HUDEP-2 (cell line): ENCODE measurements at regions not wholly inside any gene's neighbourhood (a gene's known extent, or its start where the extent isn't known, plus 50 kb on each side); places are given as distances from the start of the nearest gene placed in this dataset.

Experiments used
- DNase-seq, 76 experiments: peaks; one replicate each; lab custom pipeline; 2025; ENCODE audit not compliant: unreplicated experiment in 76 of 76; lab: John Stamatoyannopoulos, UW

DNA sequence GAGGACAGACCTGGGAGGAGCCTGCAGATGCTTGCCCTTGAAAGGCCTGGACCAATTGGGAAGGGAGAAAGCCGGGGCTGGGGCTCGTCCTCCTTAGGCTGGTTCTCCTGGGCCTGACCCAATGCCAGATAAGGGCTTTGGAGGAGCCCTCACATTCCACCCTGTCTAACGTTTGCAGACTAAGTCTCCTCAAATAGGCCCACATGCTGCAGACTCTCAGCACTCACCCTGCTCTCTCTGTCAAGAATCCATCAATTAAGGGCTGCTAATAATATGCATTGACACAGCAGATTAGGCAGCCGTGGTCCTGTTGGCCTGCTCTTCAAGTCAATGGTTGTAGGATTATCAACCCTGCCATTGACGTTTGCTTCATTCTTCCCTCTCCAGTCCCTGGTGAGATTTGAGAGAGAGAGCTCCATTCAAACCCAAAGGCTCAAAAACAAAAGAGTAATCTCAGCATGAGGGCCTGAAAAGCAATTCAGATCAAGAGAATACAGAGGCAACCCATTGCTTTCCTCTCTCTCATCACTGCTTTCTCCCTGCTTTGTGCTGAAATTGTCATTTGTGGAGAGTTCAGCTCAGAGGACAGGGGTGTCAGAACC, 167.6 kb downstream of the INSIG2 start:
- no peak for DNase-seq

DNA sequence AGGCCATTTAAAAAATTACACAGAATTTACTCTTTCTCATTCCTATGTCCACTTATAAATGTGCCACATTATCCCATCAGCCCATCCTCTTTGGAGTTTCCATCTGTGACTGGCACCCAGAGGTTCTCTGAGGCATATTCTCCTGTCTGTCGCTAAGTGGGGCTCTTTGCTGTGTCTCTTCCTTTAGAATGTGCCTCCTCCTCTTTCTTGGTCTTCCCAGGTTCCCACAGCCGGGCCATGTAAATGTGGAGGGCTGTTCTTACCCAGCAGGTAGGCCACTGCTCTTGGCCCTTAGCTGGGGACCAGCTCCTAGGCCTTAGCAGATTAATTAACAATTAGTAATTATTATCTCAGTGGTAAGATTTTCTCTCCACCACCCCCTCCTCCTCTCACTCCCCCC, 167.0 kb downstream of the INSIG2 start:
- DNase-seq, result no peak

DNA sequence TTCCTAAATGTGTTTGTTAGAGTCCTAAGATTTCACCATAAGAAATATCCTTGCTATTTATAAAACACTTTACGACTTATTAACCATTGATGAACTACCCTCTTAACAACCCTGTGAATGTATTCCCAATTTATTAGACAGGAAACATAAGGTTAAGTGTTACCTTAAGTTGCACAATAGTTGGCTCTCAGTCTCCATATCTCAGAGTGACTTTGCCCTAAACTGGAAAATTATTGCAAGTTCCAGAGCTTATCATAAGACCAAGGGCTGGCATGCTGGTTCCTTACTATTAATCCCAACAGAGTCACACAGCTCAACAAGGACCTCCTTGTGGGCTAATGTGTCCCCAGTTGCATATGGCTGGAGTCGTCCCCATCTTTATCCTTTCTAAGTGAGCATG, 165.8 kb downstream of the INSIG2 start:
- DNase-seq, result no peak

- DNase-seq, result no peak
Measured at GRCh38 chr2:118251427-118251826, 163.2 kb downstream of the INSIG2 start.

- no peak for DNase-seq
Measured at GRCh38 chr2:118250463-118250862, 162.2 kb downstream of the INSIG2 start.

DNA sequence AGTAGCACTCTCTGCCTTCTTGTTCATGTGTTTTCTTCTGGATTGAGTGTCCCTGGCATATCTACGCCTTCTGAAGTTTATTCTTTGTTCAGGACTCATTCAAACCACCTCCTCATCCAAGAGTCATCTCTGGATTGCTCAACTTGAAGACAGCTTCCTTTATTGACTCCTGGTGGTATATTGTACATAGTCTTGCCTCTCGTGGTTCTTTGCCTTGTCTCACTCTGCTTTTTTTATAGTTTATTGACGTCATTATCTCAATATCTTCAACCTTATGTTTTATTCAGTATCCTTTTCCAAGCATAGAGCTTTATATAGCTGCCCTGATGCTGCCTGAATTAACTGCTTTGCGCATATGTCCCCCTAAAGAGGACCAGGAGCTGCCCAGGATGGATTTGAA, 161.7 kb downstream of the INSIG2 start:
- DNase-seq, result no peak

- DNase-seq, result no peak
Measured at GRCh38 chr2:118249531-118249930, 161.3 kb downstream of the INSIG2 start.

- DNase-seq, result no peak
Measured at GRCh38 chr2:118246726-118247125, 158.5 kb downstream of the INSIG2 start.

- DNase-seq, result no peak
Measured at GRCh38 chr2:118246079-118246478, 157.8 kb downstream of the INSIG2 start.

DNA sequence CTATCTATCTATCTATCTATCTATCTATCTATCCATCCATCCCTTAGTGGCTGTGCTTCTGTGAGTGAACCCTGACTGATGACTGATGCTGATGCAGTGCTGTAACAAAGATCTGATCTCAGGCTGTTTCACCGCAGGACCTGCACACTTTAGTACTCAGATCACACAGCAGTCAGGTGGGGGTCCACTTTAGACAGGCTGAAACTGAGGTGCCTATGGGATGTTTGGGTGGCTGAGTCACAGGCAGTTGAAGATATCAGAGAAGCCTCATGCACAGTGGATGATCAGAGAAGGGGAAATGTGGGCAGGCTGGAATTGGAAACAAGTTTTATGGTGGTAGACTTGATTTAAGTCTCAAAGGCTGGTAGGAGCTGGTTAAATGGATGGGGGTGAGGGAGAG, 156.4 kb downstream of the INSIG2 start:
- DNase-seq, result no peak

DNA sequence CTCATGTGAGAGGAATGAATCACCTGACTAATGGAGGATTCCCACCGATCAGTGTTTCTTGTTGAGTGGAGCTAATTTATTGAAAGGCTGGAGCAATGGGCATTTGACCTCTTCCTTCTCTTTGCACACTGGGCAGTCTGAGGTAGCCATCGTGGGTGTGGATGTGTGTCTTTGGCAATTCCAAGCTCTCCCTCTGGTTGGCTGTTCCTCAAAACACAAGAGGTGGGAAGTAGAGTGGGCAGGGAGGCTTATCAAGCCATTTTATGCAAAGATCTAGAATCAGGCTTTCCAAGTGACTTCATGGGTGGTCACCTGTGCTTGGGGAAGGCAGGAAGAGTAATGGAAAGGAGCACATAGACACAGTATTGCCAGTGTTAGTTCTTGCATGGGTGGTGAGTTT, 154.8 kb downstream of the INSIG2 start:
- no peak for DNase-seq

GRCh38 chr2:118242216-118242615, 153.9 kb downstream of the INSIG2 start:
- DNase-seq, result no peak

DNA sequence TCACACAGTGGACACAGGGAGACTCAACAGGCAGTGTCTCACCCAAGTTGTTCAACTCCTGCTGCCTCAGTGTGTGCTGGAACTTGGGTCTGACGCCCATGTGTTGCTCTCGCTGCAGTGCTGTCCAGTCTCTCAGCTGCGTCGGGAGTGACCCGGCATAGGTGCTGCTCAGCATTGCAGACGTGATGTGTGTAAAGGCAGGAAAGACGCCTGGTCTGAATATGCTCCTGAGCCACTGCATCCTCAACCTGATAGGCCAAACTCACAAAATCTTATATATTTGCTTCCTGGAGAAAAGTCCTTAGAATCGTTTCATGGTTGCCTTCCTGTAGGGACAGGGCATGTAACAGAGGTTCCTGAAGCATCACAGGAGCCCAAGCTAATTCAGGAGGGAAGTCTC, 152.9 kb downstream of the INSIG2 start:
- no peak for DNase-seq

- DNase-seq, result no peak
Measured at GRCh38 chr2:118240276-118240675, 152.0 kb downstream of the INSIG2 start.

DNA sequence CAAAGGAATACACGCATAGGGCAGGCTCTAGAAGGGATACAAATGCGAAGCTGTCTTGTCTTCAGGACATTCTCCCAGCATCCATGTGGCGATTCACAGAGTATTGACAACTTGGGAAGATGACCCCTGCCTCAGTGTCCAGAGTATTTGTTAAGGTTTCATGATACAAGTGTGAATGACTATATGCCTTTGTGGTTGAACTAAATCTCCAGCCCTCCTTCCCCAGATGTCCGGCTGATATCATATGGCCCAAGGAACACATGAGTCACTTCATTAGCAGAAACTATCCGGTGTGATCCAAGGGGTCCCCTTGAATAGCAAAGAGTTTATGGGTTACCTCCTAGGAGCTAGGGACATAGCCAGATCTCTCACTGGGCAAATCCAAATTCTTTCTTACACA, 151.0 kb downstream of the INSIG2 start:
- no peak for DNase-seq

DNA sequence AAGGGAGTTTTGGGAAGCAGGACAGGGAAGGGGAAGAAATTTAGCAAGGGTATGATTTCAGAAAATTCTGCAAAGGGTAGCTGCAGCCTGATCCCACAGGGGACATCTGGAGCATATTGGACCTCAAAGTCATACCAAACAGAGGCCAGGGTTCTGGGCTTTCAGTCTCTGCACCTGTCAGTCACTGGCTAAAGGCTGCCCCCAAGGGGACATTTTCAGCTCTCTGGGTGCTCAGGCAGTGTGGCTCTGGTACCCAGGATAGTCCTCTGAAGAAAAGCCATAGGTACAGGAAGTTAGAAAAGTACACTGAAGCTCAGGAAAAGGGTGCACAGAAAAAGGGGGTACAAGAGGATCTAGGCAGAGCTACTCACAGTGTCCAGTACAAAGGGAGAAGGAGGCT, 149.2 kb downstream of the INSIG2 start:
- no peak for DNase-seq

DNA sequence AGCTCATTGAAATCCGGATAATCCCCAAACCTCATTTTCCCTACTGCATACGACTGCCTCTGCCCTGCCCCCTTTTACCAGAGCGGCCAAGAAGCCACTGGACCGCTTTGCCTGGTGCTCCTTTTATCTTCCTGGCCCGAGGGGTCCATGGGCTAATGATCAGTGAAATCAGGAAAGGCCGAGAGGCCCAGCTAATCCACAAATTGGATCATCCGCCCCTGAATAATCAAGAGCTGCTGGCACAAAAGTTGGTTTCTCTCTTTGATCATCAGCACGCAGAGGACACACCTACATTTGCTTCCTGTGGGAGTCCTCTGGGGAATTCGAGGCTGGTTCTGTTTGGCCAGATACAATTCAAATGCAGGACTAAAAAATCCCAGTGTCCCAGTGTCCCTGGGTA, 144.5 kb downstream of the INSIG2 start:
- no peak for DNase-seq

DNA sequence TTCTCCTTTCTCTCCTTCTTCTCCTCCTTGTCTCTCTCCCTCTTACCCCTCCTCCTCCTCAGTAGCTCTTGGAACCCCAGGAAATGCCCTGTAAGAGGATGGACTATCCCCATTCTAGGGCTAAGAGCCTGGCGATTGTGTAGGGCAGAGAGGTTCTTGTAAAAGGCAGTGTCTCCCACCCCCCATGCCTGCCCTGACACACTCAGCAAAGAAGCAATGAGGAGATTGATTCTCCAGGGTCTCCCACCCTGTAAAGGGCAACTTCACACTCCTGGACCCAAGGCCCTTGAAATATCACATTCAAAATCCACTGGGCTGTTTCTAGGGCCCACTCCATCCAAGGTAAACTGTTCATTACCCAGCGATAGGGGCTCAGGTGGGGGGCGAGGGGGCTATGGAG, 144.1 kb downstream of the INSIG2 start:
- no peak for DNase-seq

DNA sequence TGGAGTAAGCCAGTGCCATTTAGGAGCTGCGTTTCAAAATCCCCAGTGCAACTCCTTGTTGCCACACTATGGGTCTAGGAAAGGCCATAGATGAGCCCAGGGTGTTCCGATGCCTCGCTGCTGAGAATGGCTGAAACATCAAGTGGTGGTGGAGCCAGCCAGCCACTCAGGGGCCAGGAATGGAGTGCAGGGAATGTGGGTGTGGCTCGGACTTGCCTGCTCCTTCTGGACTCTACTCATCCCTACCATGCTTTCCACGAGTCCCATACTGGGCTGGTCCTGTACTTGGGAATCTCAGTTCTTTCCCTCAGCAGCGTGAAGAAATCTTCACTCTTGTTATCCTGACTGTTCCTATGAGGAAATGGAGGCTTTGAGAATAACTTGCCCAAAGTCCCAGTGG, 143.5 kb downstream of the INSIG2 start:
- DNase-seq, result no peak

- DNase-seq, result no peak
Measured at GRCh38 chr2:118227698-118228508, 139.6 kb downstream of the INSIG2 start.

GRCh38 chr2:118225666-118226065, 137.4 kb downstream of the INSIG2 start:
- DNase-seq, result no peak

- no peak for DNase-seq
Measured at GRCh38 chr2:118224895-118225311, 136.6 kb downstream of the INSIG2 start.
